GM12878 (cell line): ENCODE measurements at regions not wholly inside any gene's neighbourhood (a gene's known extent, or its start where the extent isn't known, plus 50 kb on each side); places are given as distances from the start of the nearest gene placed in this dataset.

Experiments
- ATAC-seq: fragments of 200-7000 bp; cut with Tn5 transposase; 3 replicates; pipeline ENCODE4 v1.9.1; 2020; ENCODE audit warnings: mild to moderate bottlenecking, moderate library complexity
- BruUV-seq: library from RNA; stranded (reverse); fragments of 400-500 nt; replicated peaks from 2 replicates; lab custom pipeline; 2021; lab: Mats Ljungman, UMichigan
- CTCF ChIA-PET: fragments of 300-600 bp; sonication (Branson Sonifier 250); formaldehyde crosslinking; extraction: SDS; loops from one replicate; lab custom pipeline; 2021; ENCODE audit warnings: inconsistent platforms; lab: Yijun Ruan, JAX
- POLR2A ChIA-PET: fragments of 350-600 bp; formaldehyde crosslinking; extraction: SDS; loops from one replicate; lab custom pipeline; 2021; ENCODE audit warnings: inconsistent platforms; lab: Charles Lee
- RAD21 ChIA-PET: fragments of 300-600 bp; sonication (Branson Sonifier 250); formaldehyde crosslinking; loops from one replicate; lab custom pipeline; 2023; ENCODE audit warnings: antibody characterized with exemption; ENCODE audit not compliant: unreplicated experiment; lab: Charles Lee
- SMC1A ChIA-PET: fragments of 300-600 bp; sonication (Branson Sonifier 250); formaldehyde crosslinking; loops from one replicate; lab custom pipeline; 2023; ENCODE audit not compliant: unreplicated experiment, uncharacterized antibody; lab: Charles Lee
- DNase-seq: peaks from one replicate; pipeline ENCODE4 v3.0.0-alpha.2; 2011; ENCODE audit warnings: low read depth, low spot score
- FAIRE-seq: peaks from 3 replicates; lab custom pipeline; 2011; peaks lifted over from hg19 to GRCh38; lab: Jason Lieb, UNC
- H2AFZ ChIP-seq: 2 replicates; pipeline ENCODE4 v1.6.0; 2011; ENCODE audit warnings: low read depth, low read length, control low read depth; ENCODE audit not compliant: control insufficient read depth
- H3K27ac ChIP-seq: 2 replicates; pipeline ENCODE4 v1.5.1; 2011; ENCODE audit warnings: control low read depth; ENCODE audit not compliant: control insufficient read depth, insufficient read depth
- H3K27me3 ChIP-seq, 2 experiments: replicated peaks in 1 of 2; 2 replicates each; pipeline versions ENCODE4 v1.6.0 to v1.6.1; 2011; ENCODE audit warnings: low read length in 1 of 2; ENCODE audit not compliant: control insufficient read depth in 2 of 2, insufficient read depth in 2 of 2
- H3K36me3 ChIP-seq, 2 experiments: 2 replicates each; pipeline ENCODE4 v1.5.1; 2011; ENCODE audit warnings: low read length in 1 of 2; ENCODE audit not compliant: control insufficient read depth in 2 of 2, insufficient read depth in 2 of 2
- H3K4me1 ChIP-seq: 2 replicates; pipeline ENCODE4 v1.6.1; 2011; ENCODE audit warnings: mild to moderate bottlenecking, low read length, moderate library complexity, mixed read lengths; ENCODE audit not compliant: control insufficient read depth, insufficient read depth
- H3K4me2 ChIP-seq: 2 replicates; pipeline ENCODE4 v1.6.0; 2011; ENCODE audit warnings: control low read depth; ENCODE audit not compliant: control insufficient read depth, insufficient read depth
- H3K4me3 ChIP-seq: fragments of 200-600 bp; sonication (generic); 2 replicates; pipeline ENCODE4 v1.5.1; 2016
- H3K79me2 ChIP-seq: 2 replicates; pipeline ENCODE4 v1.6.0; 2011; ENCODE audit warnings: low read length; ENCODE audit not compliant: control insufficient read depth, insufficient read depth
- H3K9ac ChIP-seq: 2 replicates; pipeline ENCODE4 v1.8.0; 2011; ENCODE audit warnings: low read length, control low read depth, mixed read lengths; ENCODE audit not compliant: control insufficient read depth, insufficient read depth
- H3K9me3 ChIP-seq: replicated peaks from 3 replicates; pipeline ENCODE4 v1.5.1; 2011; ENCODE audit warnings: mild to moderate bottlenecking, low read length; ENCODE audit not compliant: control insufficient read depth, insufficient read depth
- H4K20me1 ChIP-seq: 2 replicates; pipeline ENCODE4 v1.6.0; 2011; ENCODE audit not compliant: control insufficient read depth, insufficient read depth
- BCL11A ChIP-seq: IDR thresholded peaks from 2 replicates; pipeline ENCODE4 v1.6.1; 2011; ENCODE audit warnings: low read depth, low read length
- CBX3 ChIP-seq: fragments of 200-600 bp; sonication (generic); IDR thresholded peaks from 2 replicates; pipeline ENCODE4 v1.6.1; 2016; ENCODE audit warnings: low read depth, borderline replicate concordance
- CEBPZ ChIP-seq: fragments of 150-350 bp; IDR thresholded peaks from 2 replicates; pipeline ENCODE4 v1.6.1; 2016; ENCODE audit warnings: low read depth, low read length
- CTCF ChIP-seq, 3 experiments: IDR thresholded peaks in 2 of 3; conservative IDR thresholded peaks in 1 of 3; 2 replicates each; pipeline ENCODE4 v1.5.1; 2011; ENCODE audit warnings: low read depth in 3 of 3, low read length in 3 of 3, mild to moderate bottlenecking in 3 of 3, control low read depth in 2 of 3, moderate library complexity in 2 of 3, inconsistent platforms in 1 of 3, mixed read lengths in 1 of 3; ENCODE audit not compliant: control insufficient read depth in 2 of 3, insufficient read depth in 1 of 3; ENCODE audit errors: extremely low read depth in 1 of 3
- GATAD2B ChIP-seq: fragments of 450-650 bp; conservative IDR thresholded peaks from 2 replicates; pipeline ENCODE4 v1.6.1; 2017; ENCODE audit warnings: low read depth, mild to moderate bottlenecking, moderate library complexity
- HSF1 ChIP-seq: fragments of 150-350 bp; IDR thresholded peaks from 2 replicates; pipeline ENCODE4 v1.6.1; 2014; ENCODE audit warnings: mild to moderate bottlenecking, low read depth, low read length
- IKZF1 ChIP-seq: fragments of 450-650 bp; conservative IDR thresholded peaks from 2 replicates; pipeline ENCODE4 v1.6.1; 2017; ENCODE audit warnings: antibody characterized with exemption, mild to moderate bottlenecking
- IRF5 ChIP-seq: fragments of 450-650 bp; IDR thresholded peaks from 2 replicates; pipeline ENCODE4 v1.6.1; 2017; ENCODE audit warnings: borderline replicate concordance
- JUND ChIP-seq: IDR thresholded peaks from 2 replicates; pipeline ENCODE4 v1.6.1; 2012; ENCODE audit warnings: low read depth, mild to moderate bottlenecking, low read length, improper control_type of control experiment, moderate library complexity
- MEF2B ChIP-seq: fragments of 450-650 bp; IDR thresholded peaks from 2 replicates; pipeline ENCODE4 v1.6.1; 2018; ENCODE audit warnings: mild to moderate bottlenecking, moderate library complexity; ENCODE audit not compliant: partially characterized antibody, poor library complexity, severe bottlenecking
- RELA ChIP-seq: fragments of 450-650 bp; IDR thresholded peaks from 2 replicates; pipeline ENCODE4 v1.8.0; 2014; ENCODE audit warnings: borderline replicate concordance; ENCODE audit not compliant: partially characterized antibody
- ZNF207 ChIP-seq: fragments of 450-650 bp; IDR thresholded peaks from 2 replicates; pipeline ENCODE4 v1.6.1; 2014; ENCODE audit warnings: antibody characterized with exemption, mild to moderate bottlenecking, borderline replicate concordance
- WGBS: methylation state at CpG from one replicate; pipeline ENCODE4 v1.1.6; 2016; ENCODE audit warnings: low lambda C conversion rate; ENCODE audit not compliant: insufficient replicate concordance, insufficient coverage; ENCODE audit errors: missing lambda C conversion rate; 5-methylcytosine and 5-hydroxymethylcytosine counted together
- in situ Hi-C: fragments of 300-500 bp; cut with MboI; formaldehyde crosslinking; loops from 9 replicates; pipeline ENCODE4 v1.14.3; 2018; ENCODE audit warnings: mixed read lengths
- intact Hi-C: fragments of 100-400 bp; cut with micrococcal nuclease; formaldehyde crosslinking; loops from one replicate; pipeline ENCODE4 v1.14.2; 2022; ENCODE audit not compliant: unreplicated experiment

GRCh38 chr2:180829261-180829660, 151.1 kb upstream of the UBE2E3 start:
- Histone ChIP-seq H3K27me3 (no peaks in the 10 kb centered on the region), H3K4me3 (no peak overlapping the region), H3K4me1 (no peaks in the 10 kb centered on the region), H3K79me2 (no peaks in the 10 kb centered on the region), H4K20me1 (no peaks in the 10 kb centered on the region), H3K27ac (no peak overlapping the region), H3K4me2 (no peak overlapping the region), H3K9ac (no peak overlapping the region), H3K36me3 (no peaks in the 10 kb centered on the region), H2AFZ (no peak overlapping the region), H3K9me3 (no peaks in the 10 kb centered on the region)
- ChIA-PET RAD21 (no interaction called here), SMC1A (interaction anchor here (1.0 kb wide), 1 partner anchor 41 kb away, joined by 4 read pairs; no protein-coding TSS in a partner anchor), CTCF (no interaction called here), POLR2A (no interaction called here)
- intact Hi-C loops (no loop called here), in situ Hi-C loops (no loop called here)
- no peak for ATAC-seq
- DNase-seq, result no peak
- TF ChIP-seq CBX3, result no peak
- TF ChIP-seq MEF2B, result no peak
- TF ChIP-seq GATAD2B, result no peak
- no peak for TF ChIP-seq CEBPZ
- no peak for TF ChIP-seq JUND
- no peak for TF ChIP-seq IKZF1
- TF ChIP-seq ZNF207, result no peak
- no peak for TF ChIP-seq BCL11A
- no peak for TF ChIP-seq CTCF (IDR thresholded peaks at IDR 0.05 in 2 of 3, conservative IDR thresholded peaks at IDR 0.05 in 1 of 3; ENCODE audit: control insufficient read depth in 2 of 3, extremely low read depth in 1 of 3, insufficient read depth in 1 of 3, low read depth in 3 of 3, low read length in 3 of 3)
- TF ChIP-seq IRF5, result no peak
- TF ChIP-seq HSF1, result no peak
- no peak for TF ChIP-seq RELA
- no TSS peak for BruUV-seq
- no peak for FAIRE-seq
- 14% methylated on average over 5 of the region's 5 CpGs for WGBS
